B cell (primary cell): ENCODE measurements at regions not wholly inside any gene's neighbourhood (a gene's known extent, or its start where the extent isn't known, plus 50 kb on each side); places are given as distances from the start of the nearest gene placed in this dataset.

Experiments
- ATAC-seq: fragments of 200-7000 bp; cut with Tn5 transposase; one replicate; pipeline ENCODE4 v1.10.0; 2021; ENCODE audit warnings: low read depth, mild to moderate bottlenecking, moderate number of reproducible peaks, moderate library complexity
- CTCF ChIA-PET: fragments of 350-600 bp; sonication (Branson Sonifier 250); formaldehyde crosslinking; loops from one replicate; lab custom pipeline; 2021; ENCODE audit warnings: antibody characterized with exemption, inconsistent platforms; lab: Charles Lee
- POLR2A ChIA-PET: fragments of 350-600 bp; sonication (Branson Sonifier 250); formaldehyde crosslinking; loops from one replicate; lab custom pipeline; 2021; ENCODE audit warnings: antibody characterized with exemption; lab: Charles Lee
- DNase-seq: peaks from one replicate; pipeline ENCODE4 v3.0.0; 2013
- H2AFZ ChIP-seq: 2 replicates; pipeline ENCODE4 v1.6.1; 2012; ENCODE audit warnings: mild to moderate bottlenecking, low read depth, low read length; ENCODE audit not compliant: insufficient read depth, poor library complexity, severe bottlenecking
- H3K27ac ChIP-seq, 2 donors: 1 replicate in 1 of 2; 2 replicates in 1 of 2; pipeline ENCODE4 v1.5.1; 2012 to 2013; ENCODE audit warnings: low read length in 2 of 2, mild to moderate bottlenecking in 2 of 2, moderate library complexity in 1 of 2
- H3K27me3 ChIP-seq, 4 experiments: fragments of 200-600 bp in 1 of 4; sonication (generic) in 1 of 4; replicated peaks in 1 of 4; 1 replicate in 2 of 4; 2 replicates in 2 of 4; pipeline versions ENCODE4 v1.6.1 to v1.7.0; 2013 to 2016; ENCODE audit warnings: low read length in 3 of 4, mild to moderate bottlenecking in 2 of 4, mixed read lengths in 1 of 4, moderate library complexity in 1 of 4; ENCODE audit not compliant: insufficient read depth in 4 of 4, control insufficient read depth in 3 of 4; ENCODE audit errors: control extremely low read depth in 1 of 4
- H3K36me3 ChIP-seq, 2 experiments: replicated peaks in 1 of 2; 1 replicate in 1 of 2; 2 replicates in 1 of 2; pipeline versions ENCODE4 v1.6.1 to v1.7.1; 2013; ENCODE audit warnings: low read length in 1 of 2; ENCODE audit not compliant: insufficient read depth in 2 of 2, control insufficient read depth in 1 of 2; ENCODE audit errors: control extremely low read depth in 1 of 2, extremely low read depth in 1 of 2
- H3K4me1 ChIP-seq, 2 donors: fragments of 200-600 bp in 1 of 2; sonication (generic) in 1 of 2; 1 replicate in 1 of 2; 2 replicates in 1 of 2; pipeline versions ENCODE4 v1.5.1 to v1.6.1; 2013 to 2017; ENCODE audit warnings: low read length in 2 of 2; ENCODE audit not compliant: control insufficient read depth in 2 of 2, insufficient read depth in 2 of 2
- H3K4me2 ChIP-seq: replicated peaks from 2 replicates; pipeline ENCODE3; 2012; ENCODE audit warnings: mild to moderate bottlenecking, low read depth, low read length; ENCODE audit not compliant: poor library complexity, severe bottlenecking
- H3K4me3 ChIP-seq, 5 experiments: fragments of 200-600 bp in 1 of 5; sonication (generic) in 1 of 5; 1 replicate in 3 of 5; 2 replicates in 2 of 5; pipeline versions ENCODE4 v1.5.1 to v1.7.0; 2011 to 2016; ENCODE audit warnings: low read length in 4 of 5, mild to moderate bottlenecking in 4 of 5, low read depth in 2 of 5, control low read depth in 1 of 5, moderate library complexity in 1 of 5; ENCODE audit not compliant: insufficient read depth in 1 of 5; ENCODE audit errors: control extremely low read depth in 1 of 5, extremely low read depth in 1 of 5
- H3K79me2 ChIP-seq: fragments of 200-600 bp; sonication (generic); one replicate; pipeline ENCODE4 v1.6.0; 2016; ENCODE audit warnings: low read length; ENCODE audit not compliant: control insufficient read depth, insufficient read depth
- H3K9ac ChIP-seq: fragments of 200-600 bp; sonication (generic); 2 replicates; pipeline ENCODE4 v1.6.1; 2017; ENCODE audit warnings: mild to moderate bottlenecking, low read length, moderate library complexity
- H3K9me3 ChIP-seq, 3 donors: one replicate each; pipeline versions ENCODE4 v1.6.1 to v1.7.1; 2013; ENCODE audit warnings: low read length in 2 of 3; ENCODE audit not compliant: control insufficient read depth in 2 of 3, insufficient read depth in 1 of 3; ENCODE audit errors: control extremely low read depth in 1 of 3
- H4K20me1 ChIP-seq: 2 replicates; pipeline ENCODE4 v1.6.0; 2012; ENCODE audit warnings: mild to moderate bottlenecking, low read length; ENCODE audit not compliant: insufficient read depth, control insufficient read depth, poor library complexity, severe bottlenecking
- H3K27ac Mint-ChIP-seq: one replicate; pipeline ENCODE4 v1.8.0; 2021; ENCODE audit warnings: mixed read lengths
- H3K27me3 Mint-ChIP-seq: one replicate; pipeline ENCODE4 v1.8.0; 2021; ENCODE audit warnings: mixed read lengths
- H3K4me1 Mint-ChIP-seq: one replicate; pipeline ENCODE4 v1.8.0; 2021; ENCODE audit warnings: mixed read lengths
- H3K4me3 Mint-ChIP-seq: one replicate; pipeline ENCODE4 v1.8.0; 2021; ENCODE audit warnings: mixed read lengths
- H3K9me3 Mint-ChIP-seq: one replicate; pipeline ENCODE4 v1.8.0; 2022; ENCODE audit warnings: mixed read lengths; ENCODE audit not compliant: insufficient read depth
- CTCF ChIP-seq: fragments of 200-600 bp; IDR thresholded peaks from one replicate; pipeline ENCODE4 v1.8.0; 2022; ENCODE audit warnings: antibody characterized with exemption, mild to moderate bottlenecking
- EZH2 ChIP-seq: IDR thresholded peaks from 2 replicates; pipeline ENCODE4 v1.6.1; 2012; ENCODE audit warnings: borderline replicate concordance, low read depth, mild to moderate bottlenecking, moderate library complexity, low read length; ENCODE audit not compliant: insufficient read depth, poor library complexity, severe bottlenecking
- WGBS: methylation state at CpG from one replicate; pipeline ENCODE4 v1.1.5; 2013; ENCODE audit warnings: missing lambda C conversion rate; ENCODE audit not compliant: insufficient coverage; 5-methylcytosine and 5-hydroxymethylcytosine counted together
- intact Hi-C: fragments of 100-400 bp; cut with micrococcal nuclease; formaldehyde crosslinking; loops from one replicate; pipeline ENCODE4 v1.10.0; 2022

- CTCF ChIA-PET: no interaction called here
- H3K27me3 Mint-ChIP-seq: no peaks in the 10 kb centered on the region
- no peak for DNase-seq
- no peak overlapping the region for H3K4me3 Mint-ChIP-seq
- H4K20me1 ChIP-seq: no peaks in the 10 kb centered on the region
- peaks cover 9 to 16% of the 10 kb centered on the region in 2 donors for H3K4me1 ChIP-seq
- H3K4me1 Mint-ChIP-seq: peaks cover 23% of the 10 kb centered on the region
- no peaks in the 10 kb centered on the region for H3K9me3 ChIP-seq
- no peak overlapping the region for H3K4me3 ChIP-seq
- no peaks in the 10 kb centered on the region for H3K79me2 ChIP-seq
- H3K4me2 ChIP-seq: no peak overlapping the region
- H3K9ac ChIP-seq: no peak overlapping the region
- POLR2A ChIA-PET: no interaction called here
- H3K27ac Mint-ChIP-seq: no peak overlapping the region
- H3K9me3 Mint-ChIP-seq: no peaks in the 10 kb centered on the region
- no peak for TF ChIP-seq EZH2
- TF ChIP-seq CTCF: no peak
- no peaks in the 10 kb centered on the region for H3K36me3 ChIP-seq
- WGBS: 25% methylated on average over 4 of the region's 6 CpGs
- no peak for ATAC-seq
- intact Hi-C loops: no loop called here
- H3K27ac ChIP-seq: no peak overlapping the region
- no peaks in the 10 kb centered on the region for H3K27me3 ChIP-seq
- H2AFZ ChIP-seq: no peak overlapping the region
Measured at GRCh38 chr6:109298605-109299264, 83.5 kb downstream of the CD164 start.

- H3K27me3 ChIP-seq: no peaks in the 10 kb centered on the region
- ATAC-seq (no peak), DNase-seq (no peak)
- no peaks in the 10 kb centered on the region for H3K36me3 ChIP-seq
- no peak overlapping the region for H3K4me3 ChIP-seq
- Mint-ChIP-seq H3K27ac (no peak overlapping the region), H3K27me3 (no peaks in the 10 kb centered on the region), H3K9me3 (no peaks in the 10 kb centered on the region), H3K4me3 (no peak overlapping the region), H3K4me1 (peaks cover 16% of the 10 kb centered on the region)
- no peak overlapping the region for H2AFZ ChIP-seq
- no peaks in the 10 kb centered on the region for H3K79me2 ChIP-seq
- intact Hi-C loops: no loop called here
- no peak overlapping the region for H3K4me2 ChIP-seq
- CTCF ChIA-PET: no interaction called here
- TF ChIP-seq EZH2 (no peak), CTCF (no peak)
- 47% methylated on average over 4 of the region's 6 CpGs for WGBS
- H3K4me1 ChIP-seq: peaks cover 8 to 10% of the 10 kb centered on the region in 2 donors
- H3K27ac ChIP-seq: no peak overlapping the region
- H4K20me1 ChIP-seq: no peaks in the 10 kb centered on the region
- no peaks in the 10 kb centered on the region for H3K9me3 ChIP-seq
- no peak overlapping the region for H3K9ac ChIP-seq
- POLR2A ChIA-PET: no interaction called here
Measured at GRCh38 chr6:109297406-109298110, 84.7 kb downstream of the CD164 start.
